ENCODE measurements at regions not wholly inside any gene's neighbourhood (a gene's known extent, or its start where the extent isn't known, plus 50 kb on each side); places are given as distances from the start of the nearest gene placed in this dataset.

DNA sequence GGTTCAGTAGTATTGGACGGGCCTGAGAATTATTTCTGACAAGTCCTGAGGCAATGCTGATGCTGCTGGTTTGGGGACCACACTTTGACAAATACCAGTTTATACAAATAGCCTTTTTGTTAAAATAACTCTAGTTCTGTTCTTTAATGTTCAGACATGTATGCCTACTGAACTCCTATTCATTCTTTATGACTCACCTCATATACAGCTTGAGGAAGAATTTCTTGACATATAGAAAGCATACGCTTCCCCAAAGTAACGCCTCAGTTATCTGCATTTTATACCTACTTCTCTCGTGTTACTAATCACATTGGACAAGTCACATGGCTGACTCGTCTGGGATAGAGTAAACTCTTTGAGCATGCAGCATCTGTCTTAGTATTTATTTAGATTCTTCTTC is 145.4 kb upstream of the GOLIM4 start:
- Histone ChIP-seq H4K20me1 (ENCODE audit: insufficient read depth, low read length) (no peaks in the 10 kb centered on the region), H3F3A (ENCODE audit: insufficient read depth, low read length) (no peaks in the 10 kb centered on the region), H3K4me1 (ENCODE audit: low read length) (no peaks in the 10 kb centered on the region), H3K9me3 (replicated peaks; ENCODE audit: insufficient read depth, low read length) (no peaks in the 10 kb centered on the region), H2AFZ (ENCODE audit: low read length) (no peak overlapping the region), H3K4me2 (ENCODE audit: low read depth, low read length) (no peak overlapping the region), H3K4me3 (ENCODE audit: low read length) (no peak overlapping the region), H3K27me3 (replicated peaks; ENCODE audit: insufficient read depth, low read length) (no peaks in the 10 kb centered on the region), H3K9ac (ENCODE audit: low read length) (no peak overlapping the region), H3K79me2 (ENCODE audit: low read length) (no peaks in the 10 kb centered on the region), H3K9me2 (replicated peaks; ENCODE audit: insufficient read depth, low read length) (no peaks in the 10 kb centered on the region), H3K27ac (ENCODE audit: low read length) (no peak overlapping the region), H3K36me3 (replicated peaks; ENCODE audit: insufficient read depth, low read length) (no peaks in the 10 kb centered on the region)
- DNase-seq = no peak
- TF ChIP-seq, protein P1, sequence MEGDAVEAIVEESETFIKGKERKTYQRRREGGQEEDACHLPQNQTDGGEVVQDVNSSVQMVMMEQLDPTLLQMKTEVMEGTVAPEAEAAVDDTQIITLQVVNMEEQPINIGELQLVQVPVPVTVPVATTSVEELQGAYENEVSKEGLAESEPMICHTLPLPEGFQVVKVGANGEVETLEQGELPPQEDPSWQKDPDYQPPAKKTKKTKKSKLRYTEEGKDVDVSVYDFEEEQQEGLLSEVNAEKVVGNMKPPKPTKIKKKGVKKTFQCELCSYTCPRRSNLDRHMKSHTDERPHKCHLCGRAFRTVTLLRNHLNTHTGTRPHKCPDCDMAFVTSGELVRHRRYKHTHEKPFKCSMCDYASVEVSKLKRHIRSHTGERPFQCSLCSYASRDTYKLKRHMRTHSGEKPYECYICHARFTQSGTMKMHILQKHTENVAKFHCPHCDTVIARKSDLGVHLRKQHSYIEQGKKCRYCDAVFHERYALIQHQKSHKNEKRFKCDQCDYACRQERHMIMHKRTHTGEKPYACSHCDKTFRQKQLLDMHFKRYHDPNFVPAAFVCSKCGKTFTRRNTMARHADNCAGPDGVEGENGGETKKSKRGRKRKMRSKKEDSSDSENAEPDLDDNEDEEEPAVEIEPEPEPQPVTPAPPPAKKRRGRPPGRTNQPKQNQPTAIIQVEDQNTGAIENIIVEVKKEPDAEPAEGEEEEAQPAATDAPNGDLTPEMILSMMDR (IDR thresholded peaks at IDR 0.05; ENCODE audit: low read length) = no peak
- TF ChIP-seq EZH2 (optimal IDR thresholded peaks at IDR 0.05; ENCODE audit: low read depth, low read length) = no peak
- no peak for TF ChIP-seq EZH2phosphoT487 (IDR thresholded peaks at IDR 0.05; ENCODE audit: low read length)

DNA sequence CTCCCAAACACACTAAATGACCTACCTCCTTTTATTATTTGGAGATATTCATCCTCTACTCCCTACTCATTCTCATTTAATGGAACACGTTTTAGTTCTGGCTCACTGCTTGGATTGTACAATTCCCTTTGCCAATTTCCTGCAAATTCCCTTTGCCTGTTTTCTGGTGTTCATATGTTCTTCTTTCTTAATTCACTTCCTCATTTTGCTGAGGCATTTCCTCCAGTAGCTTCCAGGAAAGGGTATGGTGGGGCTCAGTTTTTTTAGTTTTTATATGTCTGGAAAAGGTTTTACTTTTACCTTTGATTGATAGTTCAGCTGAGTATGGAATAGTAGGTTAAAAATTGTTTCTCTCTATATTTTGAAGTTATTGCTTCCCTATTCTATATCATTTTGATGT is 143.6 kb upstream of the GOLIM4 start:
- no peaks in the 10 kb centered on the region for H3K9me2 ChIP-seq (replicated peaks; ENCODE audit: insufficient read depth, low read length)
- H3K27me3 ChIP-seq (replicated peaks; ENCODE audit: insufficient read depth, low read length) = no peaks in the 10 kb centered on the region
- no peak overlapping the region for H3K4me3 ChIP-seq (ENCODE audit: low read length)
- no peaks in the 10 kb centered on the region for H3F3A ChIP-seq (ENCODE audit: insufficient read depth, low read length)
- H3K9ac ChIP-seq (ENCODE audit: low read length) = no peak overlapping the region
- H4K20me1 ChIP-seq (ENCODE audit: insufficient read depth, low read length) = no peaks in the 10 kb centered on the region
- H3K4me1 ChIP-seq (ENCODE audit: low read length) = no peaks in the 10 kb centered on the region
- H3K27ac ChIP-seq (ENCODE audit: low read length) = no peak overlapping the region
- no peaks in the 10 kb centered on the region for H3K36me3 ChIP-seq (replicated peaks; ENCODE audit: insufficient read depth, low read length)
- no peak for DNase-seq
- no peak overlapping the region for H2AFZ ChIP-seq (ENCODE audit: low read length)
- H3K4me2 ChIP-seq (ENCODE audit: low read depth, low read length) = no peak overlapping the region
- no peak for TF ChIP-seq EZH2 (optimal IDR thresholded peaks at IDR 0.05; ENCODE audit: low read depth, low read length)
- no peak for TF ChIP-seq EZH2phosphoT487 (IDR thresholded peaks at IDR 0.05; ENCODE audit: low read length)
- TF ChIP-seq, protein P1 (IDR thresholded peaks at IDR 0.05; ENCODE audit: low read length) = no peak
- no peaks in the 10 kb centered on the region for H3K79me2 ChIP-seq (ENCODE audit: low read length)
- no peaks in the 10 kb centered on the region for H3K9me3 ChIP-seq (replicated peaks; ENCODE audit: insufficient read depth, low read length)

DNA sequence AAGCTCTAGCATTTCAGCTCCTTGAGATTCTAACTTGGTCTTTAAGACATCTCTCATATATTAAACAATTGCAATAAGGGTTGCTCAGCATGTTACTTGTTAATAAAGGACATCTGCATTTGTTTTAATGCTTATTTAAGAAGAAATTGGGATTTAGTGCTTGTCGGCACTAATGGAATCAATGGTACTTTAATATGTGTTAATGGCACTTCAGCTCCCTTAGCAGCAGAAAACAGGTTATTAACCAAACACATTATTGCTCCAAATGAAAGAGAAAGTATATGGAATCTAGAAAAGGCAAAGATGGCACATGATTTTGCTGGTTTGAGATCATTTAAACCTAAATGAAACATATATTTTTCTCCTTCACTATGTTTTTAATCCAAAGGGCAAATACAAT is 137.3 kb upstream of the GOLIM4 start:
- H3K4me2 ChIP-seq (ENCODE audit: low read depth, low read length) = no peak overlapping the region

More for the DNA sequence above, 137.3 kb upstream of the GOLIM4 start:
- Histone ChIP-seq H3F3A (ENCODE audit: insufficient read depth, low read length) (no peaks in the 10 kb centered on the region), H3K4me1 (ENCODE audit: low read length) (no peaks in the 10 kb centered on the region), H2AFZ (ENCODE audit: low read length) (no peak overlapping the region), H3K36me3 (replicated peaks; ENCODE audit: insufficient read depth, low read length) (no peaks in the 10 kb centered on the region), H3K79me2 (ENCODE audit: low read length) (no peaks in the 10 kb centered on the region), H3K27ac (ENCODE audit: low read length) (no peak overlapping the region), H3K9me2 (replicated peaks; ENCODE audit: insufficient read depth, low read length) (no peaks in the 10 kb centered on the region), H3K27me3 (replicated peaks; ENCODE audit: insufficient read depth, low read length) (no peaks in the 10 kb centered on the region), H3K9ac (ENCODE audit: low read length) (no peak overlapping the region), H3K4me3 (ENCODE audit: low read length) (no peak overlapping the region), H3K9me3 (replicated peaks; ENCODE audit: insufficient read depth, low read length) (no peaks in the 10 kb centered on the region), H4K20me1 (ENCODE audit: insufficient read depth, low read length) (no peaks in the 10 kb centered on the region)
- TF ChIP-seq, protein P1 (IDR thresholded peaks at IDR 0.05; ENCODE audit: low read length) = no peak
- TF ChIP-seq EZH2 (optimal IDR thresholded peaks at IDR 0.05; ENCODE audit: low read depth, low read length) (no peak), EZH2phosphoT487 (IDR thresholded peaks at IDR 0.05; ENCODE audit: low read length) (no peak)
- DNase-seq = no peak

Measured in MM.1S (cell line).